GM12875 (cell line): ENCODE measurements at regions not wholly inside any gene's neighbourhood (a gene's known extent, or its start where the extent isn't known, plus 50 kb on each side); places are given as distances from the start of the nearest gene placed in this dataset.
"Not testable (repeated sequence)": the region's sequence is repeated elsewhere in the genome, so short reads cannot be mapped to it uniquely, and the experiment has no call there.

Source experiments
- H3K4me3 ChIP-seq: one replicate; pipeline ENCODE4 v1.5.1; 2011; ENCODE audit warnings: low read depth, low read length, control low read depth
- CTCF ChIP-seq: IDR thresholded peaks from 2 replicates; pipeline ENCODE4 v1.5.1; 2011; ENCODE audit warnings: low read depth, mild to moderate bottlenecking, control low read depth, inconsistent platforms, low read length, moderate library complexity, borderline replicate concordance; ENCODE audit not compliant: insufficient read depth

- H3K4me3 ChIP-seq, result no peak overlapping the region
- TF ChIP-seq CTCF, result no peak
Measured at GRCh38 chr6:115511771-115512170, 548.9 kb downstream of the FRK start.

GRCh38 chr6:115502432-115502831, 558.3 kb downstream of the FRK start:
- H3K4me3 ChIP-seq, result not testable (repeated sequence)

GRCh38 chr6:115495184-115495583, 565.5 kb downstream of the FRK start:
- TF ChIP-seq CTCF, result no peak
- H3K4me3 ChIP-seq, result no peak overlapping the region

- no peak overlapping the region for H3K4me3 ChIP-seq
- no peak for TF ChIP-seq CTCF
Measured at GRCh38 chr6:115487331-115487730, 573.4 kb downstream of the FRK start.

GRCh38 chr6:115485400-115485799, 575.3 kb downstream of the FRK start:
- H3K4me3 ChIP-seq, result no peak overlapping the region
- TF ChIP-seq CTCF, result no peak

GRCh38 chr6:115480543-115480942, 580.1 kb downstream of the FRK start:
- H3K4me3 ChIP-seq, result not testable (repeated sequence)

- TF ChIP-seq CTCF, result no peak
- H3K4me3 ChIP-seq, result no peak overlapping the region
Measured at GRCh38 chr6:115474443-115475041, 586.1 kb downstream of the FRK start.

- TF ChIP-seq CTCF, result no peak
- H3K4me3 ChIP-seq, result no peak overlapping the region
Measured at GRCh38 chr6:115468272-115469005, 592.3 kb downstream of the FRK start.
